Stimulated activated effector memory CD8-positive, alpha-beta T cell treated with anti-CD3 and anti-CD28 coated beads, Interleukin-12 subunit alpha, Interleukin-12 subunit beta, amount 100 ng/mL, for 72 hours (primary cell): ENCODE measurements at regions not wholly inside any gene's neighbourhood (a gene's known extent, or its start where the extent isn't known, plus 50 kb on each side); places are given as distances from the start of the nearest gene placed in this dataset.
"Not testable (repeated sequence)": the region's sequence is repeated elsewhere in the genome, so short reads cannot be mapped to it uniquely, and the experiment has no call there.

ENCODE experiments used
- ATAC-seq: fragments of 150-1000 bp; cut with Tn5 transposase; 2 replicates; pipeline ENCODE4 v1.10.0; 2021
- DNase-seq, 2 donors: peaks; one replicate each; pipeline ENCODE4 v3.0.0; 2021 to 2022; ENCODE audit warnings: low spot score in 2 of 2
- H3K27ac Mint-ChIP-seq: one replicate; pipeline ENCODE4 v1.8.0; 2022; ENCODE audit warnings: mild to moderate bottlenecking, mixed read lengths
- H3K36me3 Mint-ChIP-seq: one replicate; pipeline ENCODE4 v1.8.0; 2022; ENCODE audit warnings: mild to moderate bottlenecking, mixed read lengths
- H3K4me1 Mint-ChIP-seq: one replicate; pipeline ENCODE4 v1.8.0; 2022; ENCODE audit warnings: mixed read lengths
- H3K4me3 Mint-ChIP-seq: one replicate; pipeline ENCODE4 v1.8.0; 2022; ENCODE audit warnings: mild to moderate bottlenecking, mixed read lengths
- H3K9me3 Mint-ChIP-seq: one replicate; pipeline ENCODE4 v1.8.0; 2022; ENCODE audit warnings: mixed read lengths

GRCh38 chr7:55743454-55743717 lies 119.2 kb downstream of the SEPTIN14 start:
- H3K9me3 Mint-ChIP-seq, DNase-seq, H3K36me3 Mint-ChIP-seq, H3K4me3 Mint-ChIP-seq, H3K4me1 Mint-ChIP-seq, H3K27ac Mint-ChIP-seq, ATAC-seq: not testable (repeated sequence)

DNA sequence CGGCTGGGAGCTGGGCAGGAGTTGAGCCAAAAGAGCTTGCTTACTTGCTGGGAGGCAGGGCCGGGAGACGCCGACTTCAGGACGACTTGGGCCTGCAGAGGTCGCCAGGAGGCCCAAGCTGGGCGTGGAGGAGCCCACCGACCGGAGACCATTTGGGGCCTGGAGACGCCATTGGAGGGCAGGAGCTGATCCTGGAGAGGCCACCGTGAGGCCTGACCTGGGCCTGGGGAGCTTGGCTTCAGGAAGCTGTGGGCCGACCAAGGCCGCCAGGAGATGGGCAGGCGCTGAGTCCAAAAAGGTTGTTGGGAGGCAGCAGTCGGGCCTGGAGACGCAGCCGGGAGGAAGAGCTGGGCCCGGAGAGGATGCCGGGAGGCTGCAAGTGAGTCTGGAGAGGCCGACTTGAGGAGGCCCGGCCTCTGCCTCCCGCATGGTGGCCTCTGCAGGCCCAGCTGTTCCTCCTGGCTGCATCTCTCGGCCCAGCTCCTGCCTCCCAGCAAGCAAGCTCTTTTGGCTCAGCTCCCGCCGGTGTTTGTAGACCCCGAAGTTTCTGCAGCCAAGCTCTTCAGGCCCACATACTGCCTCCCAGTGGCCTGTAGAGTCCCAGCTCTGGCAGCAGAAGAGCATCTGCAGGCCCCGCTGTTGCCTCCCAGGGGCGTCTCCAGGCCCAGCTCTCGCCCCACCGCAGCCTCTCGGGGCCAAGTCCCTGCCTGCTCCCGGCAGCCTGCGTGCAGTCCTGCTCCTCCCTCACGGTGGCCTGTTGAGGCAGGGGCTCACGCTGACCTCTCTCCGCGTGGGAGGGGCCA lies 119.7 kb downstream of the SEPTIN14 start:
- not testable (repeated sequence) for H3K9me3 Mint-ChIP-seq, H3K36me3 Mint-ChIP-seq, H3K27ac Mint-ChIP-seq

DNA sequence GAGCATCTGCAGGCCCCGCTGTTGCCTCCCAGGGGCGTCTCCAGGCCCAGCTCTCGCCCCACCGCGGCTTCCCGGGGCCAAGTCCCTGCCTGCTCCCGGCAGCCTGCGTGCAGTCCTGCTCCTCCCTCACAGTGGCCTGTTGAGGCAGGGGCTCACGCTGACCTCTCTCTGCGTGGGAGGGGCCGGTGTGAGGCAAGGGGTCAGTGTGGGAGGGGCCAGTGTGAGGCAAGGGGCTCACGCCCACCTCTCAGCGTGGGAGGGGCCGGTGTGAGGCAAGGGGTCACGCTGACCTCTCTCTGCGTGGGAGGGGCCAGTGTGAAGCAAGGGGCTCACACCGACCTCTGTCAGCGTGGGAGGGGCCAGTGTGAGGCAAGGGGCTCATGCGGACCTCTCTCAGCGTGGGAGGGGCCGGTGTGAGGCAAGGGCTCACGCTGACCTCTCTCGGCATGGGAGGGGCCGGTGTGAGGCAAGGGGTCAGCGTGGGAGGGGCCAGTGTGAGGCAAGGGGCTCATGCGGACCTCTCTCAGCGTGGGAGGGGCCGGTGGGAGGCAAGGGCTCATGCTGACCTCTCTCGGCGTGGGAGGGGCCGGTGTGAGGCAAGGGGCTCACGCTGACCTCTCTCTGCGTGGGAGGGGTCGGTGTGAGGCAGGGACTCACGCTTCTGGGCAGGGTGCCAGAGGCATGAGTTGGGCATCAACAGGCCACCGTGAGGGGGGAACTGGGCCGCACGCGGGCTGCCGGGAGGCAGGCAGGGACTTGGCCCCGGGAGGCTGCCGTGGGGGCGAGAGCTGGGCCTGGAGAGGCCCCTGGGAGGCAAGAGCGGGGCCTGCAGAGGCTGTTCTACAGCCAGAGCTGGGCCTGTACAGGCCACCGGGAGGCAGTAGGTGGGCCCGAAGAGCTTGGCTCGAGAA lies 120.6 kb downstream of the SEPTIN14 start:
- not testable (repeated sequence) for H3K36me3 Mint-ChIP-seq, H3K27ac Mint-ChIP-seq, H3K9me3 Mint-ChIP-seq, DNase-seq, H3K4me3 Mint-ChIP-seq, ATAC-seq, H3K4me1 Mint-ChIP-seq

More for the DNA sequence above, 119.7 kb downstream of the SEPTIN14 start:
- not testable (repeated sequence) for H3K4me1 Mint-ChIP-seq, DNase-seq, ATAC-seq, H3K4me3 Mint-ChIP-seq

DNA sequence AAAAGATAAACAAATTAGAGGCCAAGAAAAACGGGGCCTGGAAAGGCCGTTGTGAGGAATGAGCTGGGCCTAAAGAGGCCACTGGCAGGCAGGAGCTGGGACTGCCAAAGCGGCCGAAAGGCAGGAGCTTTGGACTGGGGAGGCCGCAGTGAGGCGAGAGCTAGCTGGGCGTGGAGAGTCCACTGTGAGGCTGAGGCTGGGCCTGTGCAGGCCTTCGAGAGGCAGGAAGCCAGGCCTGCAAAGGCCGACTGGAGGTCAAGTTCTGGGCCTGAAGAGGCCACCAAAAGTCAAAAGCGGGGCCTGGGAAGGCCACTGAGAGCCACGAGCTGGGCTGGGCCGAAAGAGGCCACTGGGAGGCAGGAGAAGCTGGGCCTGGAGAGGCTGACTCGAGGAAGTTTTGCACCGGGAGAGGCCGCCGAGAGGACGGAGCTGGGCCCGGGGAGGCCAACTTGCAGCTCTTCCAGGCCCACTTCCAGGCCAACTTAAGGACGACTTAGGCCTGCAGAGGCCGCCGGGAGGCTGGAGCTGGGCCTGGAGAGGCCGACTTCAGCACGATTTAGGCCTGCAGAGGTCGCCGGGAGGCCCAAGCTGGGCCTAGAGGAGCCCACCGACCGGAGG lies 121.8 kb downstream of the SEPTIN14 start:
- not testable (repeated sequence) for H3K27ac Mint-ChIP-seq, DNase-seq, H3K36me3 Mint-ChIP-seq, H3K4me1 Mint-ChIP-seq, H3K9me3 Mint-ChIP-seq, H3K4me3 Mint-ChIP-seq, ATAC-seq

- H3K9me3 Mint-ChIP-seq, H3K4me1 Mint-ChIP-seq, H3K36me3 Mint-ChIP-seq, DNase-seq, H3K4me3 Mint-ChIP-seq, H3K27ac Mint-ChIP-seq, ATAC-seq: not testable (repeated sequence)
Observed at GRCh38 chr7:55740053-55740452, 122.5 kb downstream of the SEPTIN14 start.

DNA sequence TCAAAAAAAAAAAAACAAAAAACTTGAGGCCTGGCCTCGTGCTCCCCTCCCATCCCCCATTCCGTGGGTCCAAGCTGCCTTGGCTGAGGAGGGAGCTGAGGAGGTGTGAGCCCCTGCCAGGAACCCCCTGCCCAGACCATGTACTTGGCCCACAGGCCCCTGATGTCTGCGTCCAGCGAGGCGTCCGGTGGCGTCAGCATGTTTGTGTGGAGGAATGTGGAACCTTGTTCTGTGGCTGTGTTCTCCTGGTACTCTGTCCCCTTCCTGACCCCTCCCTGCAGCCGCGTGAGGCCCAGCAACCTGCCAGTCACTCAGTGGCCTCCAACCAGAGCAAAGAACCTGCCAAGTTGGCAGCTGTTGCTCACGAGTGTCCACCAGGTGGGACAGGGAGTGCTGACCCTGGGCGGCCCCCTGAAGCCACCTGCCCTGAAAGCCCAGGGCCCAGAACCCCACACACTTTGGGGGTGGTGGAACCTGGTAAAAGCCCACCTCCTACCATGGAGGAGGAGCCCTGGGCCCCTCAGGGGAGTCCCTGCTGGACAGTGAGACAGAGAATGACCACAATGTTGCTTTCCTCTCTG lies 125.8 kb downstream of the SEPTIN14 start:
- not testable (repeated sequence) for H3K4me1 Mint-ChIP-seq, DNase-seq, H3K9me3 Mint-ChIP-seq, H3K36me3 Mint-ChIP-seq, H3K4me3 Mint-ChIP-seq, ATAC-seq, H3K27ac Mint-ChIP-seq

GRCh38 chr7:55733241-55734140 lies 129.1 kb downstream of the SEPTIN14 start:
- ATAC-seq, result no peak
- Mint-ChIP-seq H3K27ac (no peak overlapping the region), H3K9me3 (no peaks in the 10 kb centered on the region), H3K36me3 (no peaks in the 10 kb centered on the region), H3K4me3 (no peak overlapping the region), H3K4me1 (no peaks in the 10 kb centered on the region)
- no peak for DNase-seq

- Mint-ChIP-seq H3K4me1 (no peaks in the 10 kb centered on the region), H3K36me3 (no peaks in the 10 kb centered on the region), H3K27ac (no peak overlapping the region), H3K4me3 (no peak overlapping the region), H3K9me3 (no peaks in the 10 kb centered on the region)
- ATAC-seq (no peak), DNase-seq (no peak)
Observed at GRCh38 chr7:55731931-55732330, 130.6 kb downstream of the SEPTIN14 start.

DNA sequence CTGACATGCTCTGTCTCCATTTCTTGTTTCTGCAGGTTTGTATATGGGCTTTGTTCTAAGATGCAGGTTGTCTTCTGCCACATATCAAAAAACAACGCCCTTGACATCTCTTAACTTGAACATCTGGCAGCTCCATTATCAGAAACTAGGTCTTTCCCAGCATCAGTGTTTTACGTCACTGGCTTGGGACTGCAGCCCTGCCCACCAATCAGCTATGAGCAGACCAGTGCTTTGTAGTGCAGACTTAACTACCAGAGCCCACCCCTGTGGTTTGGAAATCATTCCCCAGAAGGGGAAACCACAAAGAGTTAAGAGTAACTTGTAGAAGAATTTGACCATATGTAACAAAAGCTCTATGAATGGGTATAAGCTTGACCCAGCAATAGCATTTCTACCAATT lies 132.4 kb downstream of the SEPTIN14 start:
- no peaks in the 10 kb centered on the region for H3K36me3 Mint-ChIP-seq
- no peaks in the 10 kb centered on the region for H3K4me1 Mint-ChIP-seq
- no peak overlapping the region for H3K4me3 Mint-ChIP-seq
- H3K9me3 Mint-ChIP-seq, result no peaks in the 10 kb centered on the region
- no peak for DNase-seq
- H3K27ac Mint-ChIP-seq, result no peak overlapping the region
- ATAC-seq, result no peak

GRCh38 chr7:55723621-55723941 lies 139.0 kb downstream of the SEPTIN14 start:
- H3K4me1 Mint-ChIP-seq, result no peaks in the 10 kb centered on the region
- ATAC-seq (no peak), DNase-seq (no peak)
- no peaks in the 10 kb centered on the region for H3K36me3 Mint-ChIP-seq
- H3K4me3 Mint-ChIP-seq, result no peak overlapping the region
- no peak overlapping the region for H3K27ac Mint-ChIP-seq
- H3K9me3 Mint-ChIP-seq, result no peaks in the 10 kb centered on the region

DNA sequence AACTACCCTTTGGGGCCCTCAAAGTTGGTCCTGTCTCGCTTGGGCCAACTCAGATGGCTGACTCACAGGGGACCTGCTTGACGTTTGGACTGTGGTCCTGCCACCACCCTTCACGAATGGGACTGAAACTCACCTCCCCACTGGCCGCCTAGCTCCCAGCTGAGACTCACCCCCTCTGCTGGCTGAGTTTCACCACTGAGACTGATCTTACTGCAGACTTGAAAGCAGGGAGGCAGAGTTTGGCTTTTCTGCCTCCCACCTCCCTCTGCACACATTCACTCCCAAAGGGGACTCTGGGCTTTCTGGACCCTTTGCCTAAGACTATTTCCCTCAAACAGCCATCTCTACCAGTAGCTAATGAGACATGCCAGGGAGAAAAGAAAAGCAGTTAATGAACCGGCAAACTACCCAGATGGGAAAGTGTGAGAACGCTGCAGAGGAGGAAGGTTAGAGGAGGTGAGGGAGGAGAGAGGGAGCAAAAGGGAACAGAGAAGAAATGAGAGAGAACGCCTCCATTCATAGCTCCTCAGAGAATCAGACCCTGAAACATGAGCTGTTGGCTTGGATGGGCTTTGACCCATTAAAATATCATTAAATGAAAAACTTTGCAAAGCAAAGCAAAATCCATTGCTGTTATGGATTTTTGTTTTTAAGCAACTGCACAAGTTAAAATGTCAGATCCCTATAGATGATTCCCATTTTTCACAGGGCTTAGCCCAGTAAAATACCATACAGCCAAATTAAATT lies 139.5 kb downstream of the SEPTIN14 start:
- peak; percentile 91 for ATAC-seq
- not testable (repeated sequence) for H3K4me1 Mint-ChIP-seq, H3K4me3 Mint-ChIP-seq, H3K9me3 Mint-ChIP-seq, H3K27ac Mint-ChIP-seq, H3K36me3 Mint-ChIP-seq, DNase-seq

GRCh38 chr7:55721004-55721403 lies 141.5 kb downstream of the SEPTIN14 start:
- ATAC-seq, H3K4me3 Mint-ChIP-seq, H3K4me1 Mint-ChIP-seq, H3K9me3 Mint-ChIP-seq, DNase-seq, H3K27ac Mint-ChIP-seq, H3K36me3 Mint-ChIP-seq: not testable (repeated sequence)

GRCh38 chr7:55715247-55715867 lies 143.1 kb upstream of the VOPP1 start:
- not testable (repeated sequence) for H3K4me1 Mint-ChIP-seq, ATAC-seq, H3K4me3 Mint-ChIP-seq, H3K9me3 Mint-ChIP-seq, DNase-seq, H3K27ac Mint-ChIP-seq, H3K36me3 Mint-ChIP-seq

GRCh38 chr7:55714370-55714769 lies 142.1 kb upstream of the VOPP1 start:
- DNase-seq, H3K36me3 Mint-ChIP-seq, H3K27ac Mint-ChIP-seq, H3K9me3 Mint-ChIP-seq, ATAC-seq, H3K4me3 Mint-ChIP-seq, H3K4me1 Mint-ChIP-seq: not testable (repeated sequence)
